Activated T-cell treated with anti-CD3 and anti-CD28 coated beads for 1 hour (primary cell): ENCODE measurements at regions not wholly inside any gene's neighbourhood (a gene's known extent, or its start where the extent isn't known, plus 50 kb on each side); places are given as distances from the start of the nearest gene placed in this dataset.
"Not testable (repeated sequence)": the region's sequence is repeated elsewhere in the genome, so short reads cannot be mapped to it uniquely, and the experiment has no call there.

Experiments used
- DNase-seq: peaks from one replicate; pipeline ENCODE4 v3.0.0-alpha.2; 2020; ENCODE audit warnings: low read depth

- DNase-seq = no peak
These were observed 112.5 kb upstream of the NBPF11 start for GRCh38 chr1:148264374-148265276.

- no peak for DNase-seq
These were observed 111.8 kb upstream of the NBPF11 start for GRCh38 chr1:148263906-148264255.

GRCh38 chr1:148263128-148263905 is 111.2 kb upstream of the NBPF11 start:
- peak; percentile 30 for DNase-seq

GRCh38 chr1:148261684-148262083 is 109.6 kb upstream of the NBPF11 start:
- not testable (repeated sequence) for DNase-seq

GRCh38 chr1:148257886-148258285 is 105.8 kb upstream of the NBPF11 start:
- not testable (repeated sequence) for DNase-seq

GRCh38 chr1:148254611-148255429 is 102.7 kb upstream of the NBPF11 start:
- peak; percentile 5 for DNase-seq

- DNase-seq = not testable (repeated sequence)
These were observed 101.7 kb upstream of the NBPF11 start for GRCh38 chr1:148253808-148254207.

GRCh38 chr1:148248798-148249197 is 96.7 kb upstream of the NBPF11 start:
- DNase-seq = not testable (repeated sequence)

GRCh38 chr1:148246258-148246861 is 94.3 kb upstream of the NBPF11 start:
- not testable (repeated sequence) for DNase-seq

GRCh38 chr1:148245843-148246242 is 93.8 kb upstream of the NBPF11 start:
- DNase-seq = not testable (repeated sequence)

GRCh38 chr1:148245443-148245842 is 93.4 kb upstream of the NBPF11 start:
- not testable (repeated sequence) for DNase-seq

- not testable (repeated sequence) for DNase-seq
These were observed 81.2 kb upstream of the NBPF11 start for GRCh38 chr1:148233250-148233649.

GRCh38 chr1:148228846-148229245 is 76.8 kb upstream of the NBPF11 start:
- DNase-seq = not testable (repeated sequence)

- DNase-seq = not testable (repeated sequence)
These were observed 70.5 kb upstream of the NBPF11 start for GRCh38 chr1:148222399-148223159.

- not testable (repeated sequence) for DNase-seq
These were observed 69.5 kb upstream of the NBPF11 start for GRCh38 chr1:148221593-148221992.

GRCh38 chr1:148219229-148219628 is 67.1 kb upstream of the NBPF11 start:
- not testable (repeated sequence) for DNase-seq

- not testable (repeated sequence) for DNase-seq
These were observed 59.1 kb upstream of the NBPF11 start for GRCh38 chr1:148211191-148211590.

- DNase-seq = not testable (repeated sequence)
These were observed 58.5 kb upstream of the NBPF11 start for GRCh38 chr1:148210624-148211023.

- not testable (repeated sequence) for DNase-seq
These were observed 58.1 kb upstream of the NBPF11 start for GRCh38 chr1:148210166-148210565.

- DNase-seq = not testable (repeated sequence)
These were observed 49.9 kb upstream of the NBPF11 start for GRCh38 chr1:148202013-148202412.
